ENCODE measurements at regions not wholly inside any gene's neighbourhood (a gene's known extent, or its start where the extent isn't known, plus 50 kb on each side); places are given as distances from the start of the nearest gene placed in this dataset.

GRCh38 chr13:23488442-23488841 is 54.9 kb upstream of the SACS start:
- no TSS peak for BruUV-seq (replicated peaks)
- TF ChIP-seq ZFP90 (CRISPR knock-in tag; IDR thresholded peaks at IDR 0.05; ENCODE audit: borderline replicate concordance) (no peak), ARID2 (CRISPR knock-in tag; IDR thresholded peaks at IDR 0.05; ENCODE audit: borderline replicate concordance) (no peak), BATF2 (CRISPR knock-in tag; IDR thresholded peaks at IDR 0.05) (no peak)
- Histone ChIP-seq H3K79me2 (ENCODE audit: insufficient read depth, low read length) (no peaks in the 10 kb centered on the region), H3K27me3 (ENCODE audit: control insufficient read depth in 1 of 2, insufficient read depth in 2 of 2, low read length in 2 of 2) (no peaks in the 10 kb centered on the region; a peak in 1 of 5 replicates), H3K9ac (ENCODE audit: insufficient read depth, low read depth, low read length) (no peak overlapping the region), H3K4me2 (ENCODE audit: low read depth, low read length) (no peak overlapping the region), H2AFZ (ENCODE audit: low read length) (no peak overlapping the region), H3K4me3 (replicated peaks in 1 of 3; ENCODE audit: insufficient read depth in 1 of 3, low read depth in 2 of 3, low read length in 3 of 3) (no peak overlapping the region), H3K4me1 (ENCODE audit: insufficient read depth, low read length) (peaks cover 5% of the 10 kb centered on the region; the same call in 1 of the 2 replicates), H3K27ac (ENCODE audit: extremely low read length, insufficient read depth, low read length) (no peak overlapping the region), H3K36me3 (replicated peaks in 1 of 2; ENCODE audit: control insufficient read depth in 1 of 2, insufficient read depth in 2 of 2, low read length in 2 of 2) (no peaks in the 10 kb centered on the region), H3K9me3 (ENCODE audit: low read length) (no peaks in the 10 kb centered on the region), H4K20me1 (ENCODE audit: insufficient read depth, low read length) (no peaks in the 10 kb centered on the region)
- 24% methylated on average over 6 of the region's 6 CpGs for WGBS (ENCODE audit: low lambda C conversion rate)
- ATAC-seq (no peak), FAIRE-seq (no peak), DNase-seq (ENCODE audit: low spot score) (peak; percentile 46)
- POLR2A ChIA-PET: no interaction called here
- CTCF ChIA-PET (ENCODE audit: low intra/inter-chr PET ratio, low total read pairs): no interaction called here
- in situ Hi-C loops (cut with HindIII; ENCODE audit: extremely low pct_ligation_motif_present, low pct_unique_long_range_greater_than_20kb) (no loop called here), intact Hi-C loops (cut with micrococcal nuclease; ENCODE audit: unreplicated experiment) (no loop called here)

- ATAC-seq (no peak), FAIRE-seq (no peak), DNase-seq (ENCODE audit: low spot score) (no peak)
- Histone ChIP-seq H3K36me3 (replicated peaks in 1 of 2; ENCODE audit: control insufficient read depth in 1 of 2, insufficient read depth in 2 of 2, low read length in 2 of 2) (no peaks in the 10 kb centered on the region), H3K79me2 (ENCODE audit: insufficient read depth, low read length) (no peaks in the 10 kb centered on the region), H2AFZ (ENCODE audit: low read length) (no peak overlapping the region), H3K4me1 (ENCODE audit: insufficient read depth, low read length) (no peaks in the 10 kb centered on the region), H3K4me3 (replicated peaks in 1 of 3; ENCODE audit: insufficient read depth in 1 of 3, low read depth in 2 of 3, low read length in 3 of 3) (no peak overlapping the region), H3K9me3 (ENCODE audit: low read length) (no peaks in the 10 kb centered on the region), H3K4me2 (ENCODE audit: low read depth, low read length) (no peak overlapping the region), H3K27ac (ENCODE audit: extremely low read length, insufficient read depth, low read length) (no peak overlapping the region), H3K27me3 (ENCODE audit: control insufficient read depth in 1 of 2, insufficient read depth in 2 of 2, low read length in 2 of 2) (peaks cover 2 to 4% of the 10 kb centered on the region in 2 experiments; a peak in 3 of 5 replicates), H4K20me1 (ENCODE audit: insufficient read depth, low read length) (no peaks in the 10 kb centered on the region), H3K9ac (ENCODE audit: insufficient read depth, low read depth, low read length) (no peak overlapping the region)
- ChIA-PET CTCF (ENCODE audit: low intra/inter-chr PET ratio, low total read pairs) (no interaction called here), POLR2A (no interaction called here)
- BruUV-seq (replicated peaks): no TSS peak
- in situ Hi-C loops (cut with HindIII; ENCODE audit: extremely low pct_ligation_motif_present, low pct_unique_long_range_greater_than_20kb): no loop called here
- 86% methylated on average over 2 of the region's 2 CpGs for WGBS (ENCODE audit: low lambda C conversion rate)
- intact Hi-C loops (cut with micrococcal nuclease; ENCODE audit: unreplicated experiment): no loop called here
- TF ChIP-seq ZNF382 (CRISPR knock-in tag; IDR thresholded peaks at IDR 0.05; ENCODE audit: borderline replicate concordance): no peak
- no peak for TF ChIP-seq ZNF678 (CRISPR knock-in tag; IDR thresholded peaks at IDR 0.05)
- no peak for TF ChIP-seq ZNF484 (CRISPR knock-in tag; IDR thresholded peaks at IDR 0.05; ENCODE audit: borderline replicate concordance, low read depth)
- no peak for TF ChIP-seq ZNF777 (CRISPR knock-in tag; IDR thresholded peaks at IDR 0.05)
- TF ChIP-seq, protein P1, sequence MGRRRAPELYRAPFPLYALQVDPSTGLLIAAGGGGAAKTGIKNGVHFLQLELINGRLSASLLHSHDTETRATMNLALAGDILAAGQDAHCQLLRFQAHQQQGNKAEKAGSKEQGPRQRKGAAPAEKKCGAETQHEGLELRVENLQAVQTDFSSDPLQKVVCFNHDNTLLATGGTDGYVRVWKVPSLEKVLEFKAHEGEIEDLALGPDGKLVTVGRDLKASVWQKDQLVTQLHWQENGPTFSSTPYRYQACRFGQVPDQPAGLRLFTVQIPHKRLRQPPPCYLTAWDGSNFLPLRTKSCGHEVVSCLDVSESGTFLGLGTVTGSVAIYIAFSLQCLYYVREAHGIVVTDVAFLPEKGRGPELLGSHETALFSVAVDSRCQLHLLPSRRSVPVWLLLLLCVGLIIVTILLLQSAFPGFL (CRISPR knock-in tag; IDR thresholded peaks at IDR 0.05): no peak
- TF ChIP-seq MEIS2 (CRISPR knock-in tag; IDR thresholded peaks at IDR 0.05): no peak
- TF ChIP-seq, protein P2, sequence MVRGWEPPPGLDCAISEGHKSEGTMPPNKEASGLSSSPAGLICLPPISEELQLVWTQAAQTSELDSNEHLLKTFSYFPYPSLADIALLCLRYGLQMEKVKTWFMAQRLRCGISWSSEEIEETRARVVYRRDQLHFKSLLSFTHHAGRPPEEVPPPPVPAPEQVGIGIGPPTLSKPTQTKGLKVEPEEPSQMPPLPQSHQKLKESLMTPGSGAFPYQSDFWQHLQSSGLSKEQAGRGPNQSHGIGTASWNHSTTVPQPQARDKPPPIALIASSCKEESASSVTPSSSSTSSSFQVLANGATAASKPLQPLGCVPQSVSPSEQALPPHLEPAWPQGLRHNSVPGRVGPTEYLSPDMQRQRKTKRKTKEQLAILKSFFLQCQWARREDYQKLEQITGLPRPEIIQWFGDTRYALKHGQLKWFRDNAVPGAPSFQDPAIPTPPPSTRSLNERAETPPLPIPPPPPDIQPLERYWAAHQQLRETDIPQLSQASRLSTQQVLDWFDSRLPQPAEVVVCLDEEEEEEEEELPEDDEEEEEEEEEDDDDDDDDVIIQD (CRISPR knock-in tag; IDR thresholded peaks at IDR 0.05; ENCODE audit: low read depth): no peak
- no peak for TF ChIP-seq HNRNPUL1 (IDR thresholded peaks at IDR 0.05; ENCODE audit: low read depth, low read length)
- TF ChIP-seq ZNF816 (CRISPR knock-in tag; IDR thresholded peaks at IDR 0.05; ENCODE audit: borderline replicate concordance): no peak
- TF ChIP-seq, protein P3, sequence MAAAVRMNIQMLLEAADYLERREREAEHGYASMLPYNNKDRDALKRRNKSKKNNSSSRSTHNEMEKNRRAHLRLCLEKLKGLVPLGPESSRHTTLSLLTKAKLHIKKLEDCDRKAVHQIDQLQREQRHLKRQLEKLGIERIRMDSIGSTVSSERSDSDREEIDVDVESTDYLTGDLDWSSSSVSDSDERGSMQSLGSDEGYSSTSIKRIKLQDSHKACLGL (CRISPR knock-in tag; IDR thresholded peaks at IDR 0.05): no peak
- TF ChIP-seq RBM39 (IDR thresholded peaks at IDR 0.05; ENCODE audit: low read depth, low read length, poor library complexity, severe bottlenecking): no peak
- TF ChIP-seq ZNF501 (CRISPR knock-in tag; IDR thresholded peaks at IDR 0.05): no peak
- TF ChIP-seq ZNF30 (CRISPR knock-in tag; IDR thresholded peaks at IDR 0.05): no peak
- TF ChIP-seq ZNF569 (CRISPR knock-in tag; IDR thresholded peaks at IDR 0.05; ENCODE audit: borderline replicate concordance): no peak
These were observed 62.8 kb upstream of the SACS start for GRCh38 chr13:23496255-23496654.

Measured in HepG2 (cell line).